PC-3 (cell line): ENCODE measurements at regions not wholly inside any gene's neighbourhood (a gene's known extent, or its start where the extent isn't known, plus 50 kb on each side); places are given as distances from the start of the nearest gene placed in this dataset.

Experiments
- ATAC-seq: fragments of 200-7000 bp; cut with Tn5 transposase; 2 replicates; pipeline ENCODE4 v1.9.1; 2020; ENCODE audit warnings: mild to moderate bottlenecking, moderate library complexity
- BruUV-seq: library from RNA; stranded (reverse); fragments of 400-500 nt; replicated peaks from 2 replicates; lab custom pipeline; 2021; lab: Mats Ljungman, UMichigan
- CTCF ChIA-PET: fragments of 300-600 bp; sonication (Branson Sonifier 250); formaldehyde crosslinking; loops from one replicate; lab custom pipeline; 2022; ENCODE audit warnings: antibody characterized with exemption; lab: Charles Lee
- POLR2A ChIA-PET: fragments of 300-600 bp; sonication (Branson Sonifier 250); formaldehyde crosslinking; loops from one replicate; lab custom pipeline; 2022; ENCODE audit warnings: antibody characterized with exemption; ENCODE audit not compliant: unreplicated experiment; lab: Charles Lee
- DNase-seq: peaks from one replicate; pipeline ENCODE4 v3.0.0-alpha.2; 2015
- H2AFZ ChIP-seq: fragments of 300-600 bp; sonication (generic); 2 replicates; pipeline ENCODE4 v1.6.0; 2016; ENCODE audit warnings: antibody characterized with exemption, low read length
- H3F3A ChIP-seq: fragments of 300-600 bp; sonication (generic); one replicate; pipeline ENCODE4 v1.6.0; 2017; ENCODE audit warnings: antibody characterized with exemption, low read length, control low read depth, mild to moderate bottlenecking; ENCODE audit not compliant: unreplicated experiment
- H3K27ac ChIP-seq: fragments of 300-600 bp; sonication (generic); 2 replicates; pipeline ENCODE4 v1.5.1; 2016; ENCODE audit warnings: mild to moderate bottlenecking, low read length
- H3K27me3 ChIP-seq: fragments of 300-600 bp; sonication (generic); 2 replicates; pipeline ENCODE4 v1.6.1; 2016; ENCODE audit warnings: low read length, mixed read lengths
- H3K36me3 ChIP-seq: fragments of 300-600 bp; sonication (generic); 2 replicates; pipeline ENCODE4 v1.6.1; 2016; ENCODE audit warnings: low read depth, mixed run types, low read length, mixed read lengths
- H3K4me1 ChIP-seq: fragments of 300-600 bp; sonication (generic); 2 replicates; pipeline ENCODE4 v1.5.1; 2016; ENCODE audit warnings: low read length; ENCODE audit not compliant: insufficient read depth
- H3K4me2 ChIP-seq: fragments of 300-600 bp; sonication (generic); 2 replicates; pipeline ENCODE4 v1.6.0; 2016; ENCODE audit warnings: low read length
- H3K4me3 ChIP-seq: fragments of 300-600 bp; sonication (generic); 2 replicates; pipeline ENCODE4 v1.5.1; 2016; ENCODE audit warnings: mild to moderate bottlenecking, low read length, mixed read lengths
- H3K79me2 ChIP-seq: fragments of 300-600 bp; sonication (generic); 2 replicates; pipeline ENCODE4 v1.6.1; 2017; ENCODE audit warnings: low read length, mixed read lengths
- H3K9ac ChIP-seq: fragments of 300-600 bp; sonication (generic); 2 replicates; pipeline ENCODE4 v1.6.0; 2016; ENCODE audit warnings: mild to moderate bottlenecking, low read length
- H3K9me2 ChIP-seq: fragments of 300-600 bp; sonication (generic); replicated peaks from 2 replicates; pipeline ENCODE4 v1.6.1; 2016; ENCODE audit warnings: mixed run types, low read length, mixed read lengths
- H3K9me3 ChIP-seq: fragments of 300-600 bp; sonication (generic); 2 replicates; pipeline ENCODE4 v1.6.1; 2016; ENCODE audit warnings: low read length, mixed read lengths
- H4K20me1 ChIP-seq: fragments of 300-600 bp; sonication (generic); 2 replicates; pipeline ENCODE4 v1.6.1; 2016; ENCODE audit warnings: low read length, mixed read lengths
- CTCF ChIP-seq: fragments of 300-600 bp; sonication (generic); conservative IDR thresholded peaks from 2 replicates; pipeline ENCODE4 v1.5.1; 2017; ENCODE audit warnings: antibody characterized with exemption, low read depth, mild to moderate bottlenecking, low read length
- EZH2 ChIP-seq: fragments of 300-600 bp; sonication (generic); IDR thresholded peaks from one replicate; pipeline ENCODE4 v1.6.1; 2017; ENCODE audit warnings: antibody characterized with exemption, mild to moderate bottlenecking, low read length; ENCODE audit not compliant: unreplicated experiment
- EZH2phosphoT487 ChIP-seq: fragments of 300-600 bp; sonication (generic); IDR thresholded peaks from 2 replicates; pipeline ENCODE4 v1.6.1; 2018; ENCODE audit warnings: mild to moderate bottlenecking, antibody characterized with exemption, low read length, borderline replicate concordance
- intact Hi-C: fragments of 100-400 bp; cut with micrococcal nuclease; formaldehyde crosslinking; loops from 2 replicates; pipeline ENCODE4 v1.9.0; 2023

GRCh38 chr6:12351672-12352071 lies 61.5 kb downstream of the EDN1 start:
- ChIA-PET CTCF (no interaction called here), POLR2A (interaction anchor here (0.6 kb wide), 1 partner anchor 172 kb away, joined by 3 read pairs; no protein-coding TSS in a partner anchor)
- Histone ChIP-seq H3K36me3 (no peaks in the 10 kb centered on the region), H3K27ac (no peak overlapping the region), H3K4me1 (peaks cover 29% of the 10 kb centered on the region), H3K79me2 (no peaks in the 10 kb centered on the region), H3K27me3 (no peaks in the 10 kb centered on the region), H3K9ac (no peak overlapping the region), H3K9me3 (no peaks in the 10 kb centered on the region), H3K4me3 (no peak overlapping the region), H2AFZ (no peak overlapping the region), H3F3A (no peaks in the 10 kb centered on the region), H4K20me1 (no peaks in the 10 kb centered on the region), H3K4me2 (no peak overlapping the region), H3K9me2 (no peaks in the 10 kb centered on the region)
- TF ChIP-seq EZH2phosphoT487, result no peak
- no peak for TF ChIP-seq CTCF
- no peak for TF ChIP-seq EZH2
- BruUV-seq, result no TSS peak
- no peak for ATAC-seq
- no peak for DNase-seq
- intact Hi-C loops, result no loop called here

- DNase-seq, result no peak
- Histone ChIP-seq H3K79me2 (no peaks in the 10 kb centered on the region), H3K9me2 (no peaks in the 10 kb centered on the region), H3K27ac (no peak overlapping the region), H3K4me1 (peaks cover 23% of the 10 kb centered on the region), H3F3A (no peaks in the 10 kb centered on the region), H4K20me1 (no peaks in the 10 kb centered on the region), H3K9ac (no peak overlapping the region), H3K4me2 (no peak overlapping the region), H3K9me3 (no peaks in the 10 kb centered on the region), H3K27me3 (no peaks in the 10 kb centered on the region), H2AFZ (no peak overlapping the region), H3K4me3 (no peak overlapping the region), H3K36me3 (no peaks in the 10 kb centered on the region)
- no peak for TF ChIP-seq CTCF
- TF ChIP-seq EZH2, result no peak
- TF ChIP-seq EZH2phosphoT487, result no peak
- POLR2A ChIA-PET, result no interaction called here
- CTCF ChIA-PET, result no interaction called here
- ATAC-seq, result no peak
- intact Hi-C loops, result no loop called here
- BruUV-seq, result no TSS peak
Measured at GRCh38 chr6:12353731-12354130, 63.6 kb downstream of the EDN1 start.

GRCh38 chr6:12354499-12354898 lies 64.3 kb downstream of the EDN1 start:
- Histone ChIP-seq H3F3A (no peaks in the 10 kb centered on the region), H3K4me3 (no peak overlapping the region), H2AFZ (no peak overlapping the region), H3K9me3 (no peaks in the 10 kb centered on the region), H4K20me1 (no peaks in the 10 kb centered on the region), H3K27ac (no peak overlapping the region), H3K36me3 (no peaks in the 10 kb centered on the region), H3K79me2 (no peaks in the 10 kb centered on the region), H3K9ac (no peak overlapping the region), H3K9me2 (no peaks in the 10 kb centered on the region), H3K27me3 (no peaks in the 10 kb centered on the region), H3K4me2 (no peak overlapping the region), H3K4me1 (peaks cover 15% of the 10 kb centered on the region)
- TF ChIP-seq EZH2phosphoT487, result no peak
- TF ChIP-seq CTCF, result no peak
- no peak for TF ChIP-seq EZH2
- DNase-seq, result no peak
- ChIA-PET POLR2A (no interaction called here), CTCF (no interaction called here)
- no TSS peak for BruUV-seq
- no peak for ATAC-seq
- intact Hi-C loops, result no loop called here
